GM19468 (cell line): ENCODE measurements at regions not wholly inside any gene's neighbourhood (a gene's known extent, or its start where the extent isn't known, plus 50 kb on each side); places are given as distances from the start of the nearest gene placed in this dataset.

ENCODE experiments used
- ATAC-seq: cut with Tn5 transposase; IDR thresholded peaks from one replicate; pipeline ENCODE4 v1.9.1; 2021; ENCODE audit warnings: mild to moderate bottlenecking, moderate library complexity, moderate number of reproducible peaks; ENCODE audit not compliant: unreplicated experiment; ENCODE audit errors: extremely low read depth

DNA sequence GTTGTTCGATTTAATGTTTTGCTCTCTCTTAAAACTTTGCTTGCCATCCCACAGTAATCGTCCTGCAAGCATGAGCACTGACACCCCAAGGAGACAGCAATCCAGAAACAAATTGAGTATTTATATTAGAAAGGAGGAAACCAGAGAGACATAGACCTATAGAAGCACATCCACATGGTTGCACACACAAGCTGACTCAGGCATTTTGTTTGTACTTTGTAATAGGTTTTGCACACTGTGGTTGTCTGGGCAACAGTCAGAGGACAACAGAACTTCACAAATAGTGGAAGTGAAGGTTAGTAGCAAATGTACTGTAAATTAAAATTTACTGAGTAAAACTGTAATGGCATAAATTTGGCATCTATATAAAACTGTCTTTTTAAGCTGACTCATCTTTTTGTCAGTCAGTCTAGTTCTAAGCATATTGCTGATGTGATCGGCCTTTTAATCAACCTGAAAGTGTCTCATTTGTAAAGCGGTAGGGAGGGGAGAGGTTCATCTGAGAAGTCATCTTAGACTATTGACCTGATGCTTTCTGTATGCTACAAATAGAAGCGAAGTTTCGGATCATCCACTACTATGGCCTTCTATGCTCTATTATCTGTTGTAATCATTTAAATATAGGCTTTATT lies 1624.7 kb downstream of the ARAP2 start:
- ATAC-seq = no peak

- no peak for ATAC-seq
These were observed 1615.8 kb downstream of the ARAP2 start for GRCh38 chr4:34628471-34628870.

GRCh38 chr4:34629451-34629850 lies 1614.9 kb downstream of the ARAP2 start:
- ATAC-seq = no peak

DNA sequence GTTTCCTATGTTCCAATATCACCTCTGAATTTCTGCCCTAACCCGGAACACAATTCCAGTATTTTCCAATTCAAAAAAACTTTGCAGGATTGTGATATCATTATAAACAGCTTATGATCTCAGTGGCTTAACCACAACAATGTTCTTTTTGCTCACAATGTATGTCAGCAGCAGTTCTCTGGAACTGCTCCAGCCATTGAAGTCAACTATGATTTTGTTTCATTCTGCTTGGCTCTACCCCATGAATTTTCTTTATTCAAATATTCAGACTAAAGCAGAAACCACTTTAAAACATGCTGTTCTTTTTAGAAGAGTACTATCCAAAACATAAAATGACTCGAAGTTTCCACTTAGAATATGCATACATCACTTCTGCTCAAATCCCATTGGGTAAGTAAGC lies 1611.1 kb downstream of the ARAP2 start:
- ATAC-seq = no peak

- no peak for ATAC-seq
These were observed 1607.7 kb downstream of the ARAP2 start for GRCh38 chr4:34636623-34637022.

DNA sequence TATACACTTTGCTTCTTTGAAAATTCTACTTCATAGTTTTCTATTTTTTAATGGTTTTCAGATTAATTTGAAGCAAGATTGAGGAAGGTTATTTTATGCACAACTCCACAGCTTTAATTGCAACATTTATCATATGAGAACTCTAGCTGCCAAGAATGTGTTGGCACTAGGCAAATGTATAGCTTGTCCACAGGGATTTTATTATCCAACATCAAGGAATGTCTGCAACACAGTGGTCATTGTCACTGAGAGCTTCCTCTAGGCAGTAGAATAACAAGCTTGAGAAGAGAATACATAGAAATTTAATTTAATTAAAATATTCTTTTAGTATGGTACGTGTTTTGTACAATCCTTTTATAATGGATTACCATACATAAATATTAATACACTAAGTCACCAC lies 1600.8 kb downstream of the ARAP2 start:
- ATAC-seq = no peak

GRCh38 chr4:34644579-34645115 lies 1599.7 kb downstream of the ARAP2 start:
- no peak for ATAC-seq

- no peak for ATAC-seq
These were observed 1594.6 kb downstream of the ARAP2 start for GRCh38 chr4:34649716-34650115.

- no peak for ATAC-seq
These were observed 1580.3 kb downstream of the ARAP2 start for GRCh38 chr4:34664051-34664450.

DNA sequence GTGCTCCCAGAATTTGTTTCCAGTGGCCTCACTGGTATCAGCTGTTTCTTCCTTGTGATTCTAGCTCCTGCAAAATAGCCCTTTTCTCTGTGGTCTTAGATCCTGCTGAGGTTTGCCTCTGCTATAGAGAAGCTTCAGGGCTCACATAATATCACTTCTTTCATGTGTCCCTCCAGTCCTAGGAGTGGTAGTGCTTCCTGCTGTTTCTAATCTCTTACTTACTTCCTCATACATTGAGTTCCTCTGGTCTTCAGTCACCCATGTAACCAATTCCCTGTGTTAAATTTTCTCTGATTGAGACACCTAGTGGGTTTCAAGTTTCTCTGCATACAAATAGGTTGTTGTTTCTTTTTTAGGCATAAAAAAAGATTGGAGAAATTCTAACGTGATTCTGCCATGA lies 1567.9 kb downstream of the ARAP2 start:
- no peak for ATAC-seq

GRCh38 chr4:34678431-34678830 lies 1565.9 kb downstream of the ARAP2 start:
- ATAC-seq = no peak

GRCh38 chr4:34679228-34679627 lies 1565.1 kb downstream of the ARAP2 start:
- ATAC-seq = no peak

DNA sequence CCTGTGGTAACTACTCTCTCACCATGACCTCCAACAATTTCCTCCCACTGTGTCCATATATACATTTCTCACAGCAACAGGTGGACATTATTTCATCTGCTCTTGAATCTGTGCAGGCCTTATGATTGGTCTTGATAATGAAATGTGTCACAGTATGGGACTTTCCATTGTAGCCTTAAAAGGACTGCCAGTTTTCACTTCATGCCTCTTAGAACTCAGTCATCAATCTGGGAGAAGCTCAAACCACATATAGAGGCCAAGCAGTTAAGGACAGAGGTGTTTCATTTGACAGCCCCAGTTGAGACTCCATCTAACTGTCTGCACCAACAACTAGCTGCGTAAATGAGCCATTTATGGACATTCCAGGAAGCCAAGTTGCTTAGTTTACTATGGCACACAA lies 1534.8 kb downstream of the ARAP2 start:
- no peak for ATAC-seq

- ATAC-seq = no peak
These were observed 1525.6 kb downstream of the ARAP2 start for GRCh38 chr4:34718576-34719245.

GRCh38 chr4:34720571-34720970 lies 1523.7 kb downstream of the ARAP2 start:
- ATAC-seq = no peak

- ATAC-seq = no peak
These were observed 1522.5 kb downstream of the ARAP2 start for GRCh38 chr4:34721835-34722234.

DNA sequence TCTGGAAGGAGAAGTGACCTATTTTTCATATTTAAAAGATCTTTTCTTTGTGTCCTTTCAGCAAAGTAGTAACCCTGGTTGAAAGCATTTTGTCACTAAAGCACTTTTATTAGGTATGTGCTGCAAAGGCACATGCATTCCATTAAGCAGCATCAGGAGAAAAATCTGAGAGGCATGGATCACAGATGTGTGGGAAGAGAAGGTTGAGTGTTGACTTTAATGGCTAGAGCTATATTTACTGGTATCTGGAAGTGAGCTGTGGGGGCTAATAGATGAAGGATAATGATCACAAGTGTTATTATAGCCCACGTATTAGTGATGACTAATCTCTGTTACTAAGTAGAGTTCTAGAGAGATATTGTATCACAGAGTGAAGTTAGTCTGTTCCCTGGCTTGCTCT lies 1520.7 kb downstream of the ARAP2 start:
- ATAC-seq = no peak

GRCh38 chr4:34724491-34724890 lies 1519.8 kb downstream of the ARAP2 start:
- ATAC-seq = no peak

DNA sequence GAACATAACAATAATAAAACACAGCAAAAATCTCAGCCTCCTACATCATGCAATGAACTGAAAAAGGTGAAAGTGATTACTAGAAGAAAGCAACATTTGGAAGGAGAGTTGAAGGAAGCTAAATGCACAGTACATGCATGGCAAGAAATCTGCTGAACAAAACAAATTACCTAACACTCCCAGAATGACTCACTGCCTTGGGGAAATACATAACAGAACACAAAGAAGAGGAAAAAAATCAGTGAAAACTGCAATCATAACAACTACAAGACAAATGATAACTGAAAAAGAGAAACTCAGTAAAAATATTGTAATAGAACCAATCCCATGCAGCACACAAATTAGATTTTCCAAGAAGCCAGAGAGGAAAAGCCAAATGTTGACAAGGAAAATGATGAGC lies 1513.2 kb downstream of the ARAP2 start:
- no peak for ATAC-seq

- no peak for ATAC-seq
These were observed 1512.0 kb downstream of the ARAP2 start for GRCh38 chr4:34732176-34732950.
